CD4-positive, alpha-beta T cell (primary cell): ENCODE measurements at regions not wholly inside any gene's neighbourhood (a gene's known extent, or its start where the extent isn't known, plus 50 kb on each side); places are given as distances from the start of the nearest gene placed in this dataset.

Experiments
- ATAC-seq: fragments of 200-7000 bp; cut with Tn5 transposase; one replicate; pipeline ENCODE4 v1.10.0; 2022; ENCODE audit warnings: mild to moderate bottlenecking; ENCODE audit not compliant: poor library complexity
- CTCF ChIA-PET: fragments of 350-600 bp; sonication (Branson Sonifier 250); formaldehyde crosslinking; loops from one replicate; lab custom pipeline; 2021; ENCODE audit warnings: antibody characterized with exemption, inconsistent platforms; lab: Charles Lee
- POLR2A ChIA-PET: fragments of 350-600 bp; sonication (Branson Sonifier 250); formaldehyde crosslinking; loops from one replicate; lab custom pipeline; 2021; ENCODE audit warnings: antibody characterized with exemption, inconsistent platforms; lab: Charles Lee
- DNase-seq, 14 experiments: peaks; one replicate each; pipeline ENCODE4 v3.0.0-alpha.2; 2013 to 2020; ENCODE audit warnings: mixed read lengths in 2 of 14
- H3K27ac ChIP-seq, 2 donors: one replicate each; pipeline versions ENCODE4 v1.5.1 to v1.7.0; 2013; ENCODE audit warnings: low read length in 2 of 2, low read depth in 1 of 2, mild to moderate bottlenecking in 1 of 2
- H3K27me3 ChIP-seq, 2 experiments: 1 replicate in 1 of 2; 2 replicates in 1 of 2; pipeline versions ENCODE4 v1.6.1 to v1.7.0; 2013; ENCODE audit warnings: low read length in 2 of 2, control low read depth in 1 of 2, mild to moderate bottlenecking in 1 of 2, moderate library complexity in 1 of 2; ENCODE audit not compliant: insufficient read depth in 2 of 2, control insufficient read depth in 1 of 2
- H3K36me3 ChIP-seq: one replicate; pipeline ENCODE4 v1.6.1; 2013; ENCODE audit warnings: low read length, control low read depth; ENCODE audit not compliant: insufficient read depth
- H3K4me1 ChIP-seq: one replicate; pipeline ENCODE4 v1.6.1; 2013; ENCODE audit warnings: low read length, control low read depth; ENCODE audit not compliant: insufficient read depth
- H3K4me3 ChIP-seq: one replicate; pipeline ENCODE4 v1.5.1; 2013; ENCODE audit warnings: mild to moderate bottlenecking, low read length, moderate library complexity
- H3K9me3 ChIP-seq, 2 experiments: 1 replicate in 1 of 2; 2 replicates in 1 of 2; pipeline versions ENCODE4 v1.6.1 to v1.7.0; 2013; ENCODE audit warnings: low read length in 2 of 2, mild to moderate bottlenecking in 2 of 2, control low read depth in 1 of 2, moderate library complexity in 1 of 2; ENCODE audit not compliant: control insufficient read depth in 1 of 2, insufficient read depth in 1 of 2
- H3K27ac Mint-ChIP-seq: one replicate; pipeline ENCODE4 v1.8.0; 2020; ENCODE audit warnings: mixed read lengths
- H3K27me3 Mint-ChIP-seq: one replicate; pipeline ENCODE4 v1.8.0; 2021; ENCODE audit warnings: mixed read lengths
- H3K36me3 Mint-ChIP-seq: one replicate; pipeline ENCODE4 v1.8.0; 2021; ENCODE audit warnings: low read depth, mixed read lengths
- H3K4me1 Mint-ChIP-seq: one replicate; pipeline ENCODE4 v1.8.0; 2021; ENCODE audit warnings: low read depth, mixed read lengths
- H3K4me3 Mint-ChIP-seq: one replicate; pipeline ENCODE4 v1.8.0; 2020; ENCODE audit warnings: mild to moderate bottlenecking, mixed read lengths
- H3K9me3 Mint-ChIP-seq: one replicate; pipeline ENCODE4 v1.8.0; 2020; ENCODE audit warnings: mixed read lengths
- CTCF ChIP-seq: fragments of 200-600 bp; IDR thresholded peaks from one replicate; pipeline ENCODE4 v1.8.0; 2022; ENCODE audit warnings: antibody characterized with exemption, mild to moderate bottlenecking
- intact Hi-C, 2 experiments: fragments of 100-400 bp; cut with DNase I in 1 of 2; cut with micrococcal nuclease in 1 of 2; formaldehyde crosslinking; loops; one replicate each; pipeline versions ENCODE4 v1.15.1 to v1.9.0; 2023 to 2025; cut with DNase I, micrococcal nuclease

- POLR2A ChIA-PET: no interaction called here
- H3K9me3 Mint-ChIP-seq: no peaks in the 10 kb centered on the region
- no peak overlapping the region for H3K4me3 ChIP-seq
- H3K36me3 Mint-ChIP-seq: no peaks in the 10 kb centered on the region
- H3K4me1 Mint-ChIP-seq: peaks cover 40% of the 10 kb centered on the region
- H3K27ac ChIP-seq: no peak overlapping the region
- no peaks in the 10 kb centered on the region for H3K9me3 ChIP-seq
- H3K27me3 Mint-ChIP-seq: no peaks in the 10 kb centered on the region
- peak in 3 of 14 experiments; percentile 10 to 40 (median 36) for DNase-seq
- TF ChIP-seq CTCF: no peak
- intact Hi-C loops: no loop called here
- no peak for ATAC-seq
- no peak overlapping the region for H3K4me3 Mint-ChIP-seq
- peak overlapping the region; percentile 19 for H3K27ac Mint-ChIP-seq
- no peaks in the 10 kb centered on the region for H3K36me3 ChIP-seq
- H3K4me1 ChIP-seq: peaks cover 18% of the 10 kb centered on the region
- CTCF ChIA-PET: interaction anchor here (0.6 kb wide), 1 partner anchor 19 kb away, joined by 4 read pairs; no protein-coding TSS in a partner anchor
- no peaks in the 10 kb centered on the region for H3K27me3 ChIP-seq
Measured at GRCh38 chr2:234313558-234313957, 183.3 kb downstream of the ARL4C start.

DNA sequence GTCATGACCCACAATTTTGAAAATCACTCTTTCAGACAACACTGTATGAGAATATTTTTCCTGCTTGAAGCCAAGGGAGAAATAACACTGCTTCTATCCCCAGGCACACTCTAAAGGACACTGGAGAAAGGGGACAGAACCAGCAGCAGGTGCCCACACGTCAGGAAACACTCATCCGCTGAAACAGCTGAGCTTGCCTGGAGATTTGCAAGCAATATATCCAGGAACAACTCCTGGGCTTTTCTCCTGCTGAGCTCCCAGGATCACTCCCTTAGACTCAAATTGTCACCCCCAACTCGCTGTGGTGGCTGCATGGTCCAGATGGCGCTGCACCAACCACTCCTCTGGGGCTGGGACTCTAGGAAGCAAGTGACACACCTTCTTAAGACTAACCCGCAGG lies 186.7 kb downstream of the ARL4C start:
- no peak overlapping the region for H3K27ac ChIP-seq
- Mint-ChIP-seq H3K4me3 (no peak overlapping the region), H3K4me1 (peaks cover 61% of the 10 kb centered on the region), H3K9me3 (no peaks in the 10 kb centered on the region), H3K36me3 (no peaks in the 10 kb centered on the region), H3K27ac (peak overlapping the region; percentile 88), H3K27me3 (no peaks in the 10 kb centered on the region)
- peaks cover 25% of the 10 kb centered on the region for H3K4me1 ChIP-seq
- ChIA-PET POLR2A (interaction anchor here (1.0 to 1.9 kb wide), 2 partner anchors 10 to 18 kb away, joined by 3 to 21 read pairs; no protein-coding TSS in a partner anchor), CTCF (no interaction called here)
- H3K9me3 ChIP-seq: no peaks in the 10 kb centered on the region
- intact Hi-C loops: no loop called here
- no peak for TF ChIP-seq CTCF
- no peak overlapping the region for H3K4me3 ChIP-seq
- H3K27me3 ChIP-seq: no peaks in the 10 kb centered on the region
- no peaks in the 10 kb centered on the region for H3K36me3 ChIP-seq
- ATAC-seq (no peak), DNase-seq (peak in 1 of 14 experiments; percentile 12)

GRCh38 chr2:234309431-234309830 lies 187.4 kb downstream of the ARL4C start:
- Histone ChIP-seq H3K9me3 (no peaks in the 10 kb centered on the region), H3K27ac (peak overlapping the region; percentile 50 to 56), H3K36me3 (no peaks in the 10 kb centered on the region), H3K27me3 (no peaks in the 10 kb centered on the region), H3K4me1 (peaks cover 25% of the 10 kb centered on the region), H3K4me3 (no peak overlapping the region)
- ChIA-PET POLR2A (interaction anchor here (1.0 to 1.9 kb wide), 8 partner anchors 11 to 188 kb away, joined by 3 to 21 read pairs (median 4); partner anchors contain the start of gene ARL4C), CTCF (interaction anchor here (0.8 to 3.4 kb wide), 8 partner anchors 17 to 191 kb away, joined by 3 to 13 read pairs (median 5); no protein-coding TSS in a partner anchor)
- Mint-ChIP-seq H3K9me3 (no peaks in the 10 kb centered on the region), H3K4me3 (no peak overlapping the region), H3K27ac (peak overlapping the region; percentile 88), H3K36me3 (no peaks in the 10 kb centered on the region), H3K27me3 (no peaks in the 10 kb centered on the region), H3K4me1 (peaks cover 65% of the 10 kb centered on the region)
- ATAC-seq (no peak), DNase-seq (peak in 1 of 14 experiments; percentile 15)
- intact Hi-C loops: loop anchor here in 1 of 2 experiments (2.0 kb wide), 1 partner anchor 13 kb away; no protein-coding TSS in a partner anchor
- no peak for TF ChIP-seq CTCF
